Thyroid gland (tissue), 4 donors: ENCODE measurements at regions not wholly inside any gene's neighbourhood (a gene's known extent, or its start where the extent isn't known, plus 50 kb on each side); places are given as distances from the start of the nearest gene placed in this dataset.

Source experiments
- CTCF ChIP-seq, 6 experiments: fragments of 200-600 bp in 3 of 6; fragments of 450-650 bp in 3 of 6; sonication (generic) in 3 of 6; IDR thresholded peaks; one replicate each; pipeline ENCODE4 v1.5.1; 2016 to 2019; ENCODE audit warnings: antibody characterized with exemption in 6 of 6, mild to moderate bottlenecking in 2 of 6, inconsistent platforms in 1 of 6, moderate library complexity in 1 of 6
- POLR2A ChIP-seq, 2 donors: fragments of 450-650 bp; IDR thresholded peaks; one replicate each; pipeline ENCODE4 v1.6.1; 2017; ENCODE audit warnings: antibody characterized with exemption in 2 of 2, mild to moderate bottlenecking in 2 of 2, moderate library complexity in 1 of 2

GRCh38 chr2:155062250-155062921 is 363.9 kb downstream of the KCNJ3 start:
- TF ChIP-seq CTCF (IDR thresholded peaks at IDR 0.05) = no peak
- no peak for TF ChIP-seq POLR2A (IDR thresholded peaks at IDR 0.05)
